NCI-H2171 treated with DMSO at 0.1 percent for 48 hours (cell line): ENCODE measurements at regions not wholly inside any gene's neighbourhood (a gene's known extent, or its start where the extent isn't known, plus 50 kb on each side); places are given as distances from the start of the nearest gene placed in this dataset.
"Not testable (repeated sequence)": the region's sequence is repeated elsewhere in the genome, so short reads cannot be mapped to it uniquely, and the experiment has no call there.

Experiments used
- DNase-seq: peaks from one replicate; lab custom pipeline; 2025; lab: John Stamatoyannopoulos, UW

DNA sequence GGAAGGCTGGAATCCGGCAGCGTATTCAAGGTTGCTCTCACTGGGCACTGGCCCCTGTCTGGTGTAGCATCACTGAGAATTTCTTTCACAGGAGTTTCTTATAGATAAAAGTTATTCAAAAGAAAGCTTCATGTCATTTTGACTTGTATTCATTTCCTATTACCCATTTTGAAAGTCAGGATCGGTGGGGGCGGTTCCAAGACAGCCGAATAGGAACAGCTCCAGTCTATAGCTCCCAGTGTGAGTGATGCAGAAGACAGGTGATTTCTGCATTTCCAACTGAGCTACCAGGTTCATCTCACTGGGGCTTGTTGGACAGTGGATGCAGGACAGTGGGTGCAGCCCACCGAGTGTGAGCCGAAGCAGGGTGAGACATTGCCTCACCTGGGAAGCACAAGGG is 51.5 kb upstream of the CDC42EP3 start:
- DNase-seq = not testable (repeated sequence)

DNA sequence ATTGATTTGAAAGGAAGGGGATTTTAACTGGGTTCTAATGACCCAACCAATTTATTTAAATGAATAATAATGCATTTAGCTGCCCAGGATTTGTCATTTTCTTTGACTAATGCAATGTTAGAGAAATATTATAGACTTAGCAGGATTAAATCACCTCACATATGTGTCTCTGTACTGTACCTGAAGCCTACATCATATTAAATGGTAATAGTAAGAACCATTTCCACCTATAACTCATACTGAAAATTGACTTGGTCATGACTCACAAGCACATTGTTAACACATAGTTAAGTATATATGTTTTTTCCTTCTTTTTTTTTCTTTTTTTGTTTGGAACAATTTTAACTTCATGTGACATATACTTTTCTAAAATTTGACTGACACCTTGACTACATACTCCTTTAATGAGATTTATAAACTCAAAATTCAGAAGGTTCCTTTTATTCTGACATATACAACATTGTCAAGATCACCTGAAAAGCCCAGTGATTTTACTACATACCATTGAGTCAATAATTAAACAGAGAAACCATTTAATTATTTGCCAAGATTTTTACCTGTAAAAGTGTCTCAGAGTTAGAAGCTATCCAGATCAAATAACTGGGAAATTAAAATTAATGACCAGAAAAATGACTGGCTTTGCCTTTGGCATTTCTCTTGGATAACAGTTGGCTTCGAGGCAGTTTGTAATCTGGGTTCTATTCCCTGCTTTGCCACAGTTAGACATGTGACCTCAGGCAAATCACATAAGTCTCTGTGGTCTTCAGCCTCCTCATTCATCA is 58.8 kb upstream of the CDC42EP3 start:
- no peak for DNase-seq

DNA sequence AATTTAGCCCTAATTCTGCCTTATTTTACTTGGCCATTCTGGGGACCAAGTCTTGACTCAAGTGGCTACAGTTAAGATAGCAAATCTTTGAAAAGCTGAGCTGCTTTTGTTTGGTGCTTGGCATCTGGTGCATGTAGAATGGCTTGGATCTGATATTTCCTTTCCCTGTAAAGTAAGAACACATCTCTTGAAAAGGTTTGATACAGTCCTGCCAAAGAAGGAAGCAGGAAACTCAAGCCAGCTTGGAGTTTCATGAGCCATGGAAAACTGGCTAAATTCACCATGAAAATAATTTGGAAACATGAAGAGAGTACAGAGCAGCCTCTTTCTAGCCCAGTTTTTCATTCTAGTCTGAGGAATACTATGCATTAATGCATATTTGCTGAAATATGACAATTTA is 61.0 kb upstream of the CDC42EP3 start:
- not testable (repeated sequence) for DNase-seq

DNA sequence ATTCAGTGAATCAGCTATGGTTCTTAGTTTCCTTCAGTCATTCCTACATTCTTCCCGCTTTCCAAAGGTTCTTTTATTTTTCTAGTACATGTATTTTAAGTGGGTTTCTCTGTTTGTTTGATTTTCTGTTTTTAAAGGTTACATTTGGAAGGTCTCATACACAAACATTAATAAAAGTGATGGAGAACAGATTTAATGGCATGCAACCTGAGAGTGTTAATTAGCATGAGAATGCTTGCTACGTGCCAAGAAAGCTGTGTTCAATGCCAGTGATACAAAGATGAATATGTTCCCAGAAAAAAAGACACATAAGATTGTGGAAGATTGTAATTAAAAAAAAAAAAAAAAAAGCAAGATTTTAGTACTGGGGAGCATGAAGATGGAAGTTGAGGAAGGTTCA is 61.8 kb upstream of the CDC42EP3 start:
- no peak for DNase-seq

DNA sequence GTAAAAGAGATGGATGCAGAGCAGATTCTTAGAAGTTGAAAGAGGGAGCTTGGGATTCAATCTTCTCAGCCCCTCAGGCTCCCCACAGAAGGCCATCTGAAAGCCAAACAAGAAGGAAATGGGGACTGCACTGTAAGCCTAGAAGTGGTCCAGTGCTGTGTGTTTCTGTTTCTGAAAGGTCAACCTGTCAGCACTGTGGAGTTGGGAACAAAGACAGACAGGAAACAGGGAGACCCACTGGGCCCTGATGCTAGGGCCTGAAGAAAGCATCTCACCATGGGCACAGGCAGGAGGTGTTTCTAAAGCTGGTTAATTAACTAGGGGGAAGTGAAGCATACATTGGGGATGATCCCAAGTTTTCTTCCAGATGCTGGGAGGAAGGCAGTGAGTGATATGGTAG is 62.5 kb upstream of the CDC42EP3 start:
- DNase-seq = not testable (repeated sequence)

DNA sequence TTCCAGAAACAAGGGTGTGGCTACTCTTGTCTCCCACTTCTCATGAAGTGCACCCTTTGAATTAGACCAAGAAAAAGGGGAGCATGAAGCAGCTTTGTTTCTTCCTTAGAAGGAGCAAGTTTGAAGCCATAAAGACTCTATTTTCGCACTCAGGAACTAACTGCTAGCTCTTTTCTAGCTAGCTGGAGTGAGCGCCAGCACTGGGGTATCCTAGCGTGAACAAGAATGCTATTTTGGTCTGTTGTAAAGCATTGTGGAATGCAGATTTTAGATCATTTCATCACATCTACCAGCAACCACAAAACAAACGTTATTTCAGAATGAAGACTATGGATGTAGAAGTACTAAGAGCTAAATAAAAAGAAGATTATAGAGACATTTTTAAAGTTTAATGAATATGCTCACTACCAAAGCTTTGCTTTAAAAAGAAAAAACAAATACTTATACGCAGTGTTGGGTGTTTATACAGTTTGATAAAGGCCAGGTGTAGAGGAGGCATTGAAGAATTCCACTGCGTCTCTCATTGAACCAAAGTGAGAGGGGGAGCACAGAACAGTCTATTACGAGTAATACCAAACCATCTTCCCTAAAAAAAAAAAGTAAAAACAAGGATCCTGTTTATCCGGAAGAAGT is 63.6 kb upstream of the CDC42EP3 start:
- DNase-seq = not testable (repeated sequence)

DNA sequence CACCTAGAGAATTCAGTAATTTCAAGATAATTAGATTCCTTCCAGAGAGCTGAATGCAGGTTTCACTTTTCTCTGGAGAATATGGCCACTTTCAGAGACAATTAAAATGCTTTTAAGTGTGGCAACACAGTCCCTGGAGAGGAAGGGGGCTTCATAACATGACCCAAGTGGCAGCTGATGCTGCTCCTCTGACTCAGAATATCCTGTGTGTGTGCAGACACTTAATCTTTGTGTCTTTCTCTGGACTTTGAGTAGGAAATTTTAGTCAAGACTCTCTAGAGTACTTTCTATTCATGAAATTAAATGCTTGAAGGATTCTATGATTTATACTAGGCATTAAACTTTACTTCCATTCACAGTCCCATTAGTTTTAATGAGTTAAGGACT is 64.1 kb upstream of the CDC42EP3 start:
- DNase-seq = peak; percentile 53

DNA sequence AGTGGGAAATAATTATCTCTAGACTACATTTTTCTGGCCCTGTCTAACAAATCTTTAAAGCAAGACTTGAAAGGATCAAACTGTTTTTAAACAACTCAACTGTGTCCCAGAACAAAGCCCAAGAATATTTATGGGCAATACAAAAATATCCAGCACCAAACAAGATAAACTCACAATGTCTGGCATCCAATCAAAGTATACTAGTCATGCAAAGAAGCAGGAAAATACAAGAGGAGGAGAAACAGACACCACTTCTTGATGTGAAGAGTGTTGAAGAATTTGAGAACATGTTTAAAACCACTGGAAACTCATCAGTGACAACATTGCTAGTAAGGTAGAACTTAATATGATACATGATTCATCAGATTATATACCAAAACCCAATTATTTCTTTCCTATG is 66.1 kb upstream of the CDC42EP3 start:
- no peak for DNase-seq

DNA sequence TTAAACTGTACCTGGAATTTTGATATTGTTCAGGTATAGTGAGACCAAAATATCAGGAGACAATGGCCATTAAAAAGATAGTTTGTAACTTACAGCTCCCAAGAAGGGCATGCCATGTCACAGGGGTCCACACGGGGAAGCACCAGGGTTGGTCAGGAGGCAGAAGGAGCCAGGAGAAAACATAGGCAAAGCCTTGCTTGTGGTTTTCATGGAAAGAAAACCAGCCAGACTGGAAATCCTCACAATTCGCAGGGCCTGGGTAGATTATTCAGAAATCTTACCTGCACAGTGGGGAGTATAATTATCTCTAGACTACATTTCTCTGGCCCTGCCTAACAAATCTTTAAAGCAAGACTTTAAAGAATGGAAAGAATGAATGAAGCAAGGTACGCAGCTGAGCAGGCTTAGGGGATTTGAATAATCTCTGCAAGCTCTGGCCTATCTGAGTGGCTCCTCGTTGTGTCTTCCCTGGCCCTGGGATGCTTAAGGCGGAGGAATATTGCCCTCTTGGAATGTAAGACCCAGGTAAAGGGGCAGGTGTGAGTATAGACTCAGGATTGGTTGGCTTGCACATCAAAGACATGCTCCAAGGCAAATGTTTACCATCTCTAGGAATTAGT is 66.9 kb upstream of the CDC42EP3 start:
- DNase-seq = no peak

DNA sequence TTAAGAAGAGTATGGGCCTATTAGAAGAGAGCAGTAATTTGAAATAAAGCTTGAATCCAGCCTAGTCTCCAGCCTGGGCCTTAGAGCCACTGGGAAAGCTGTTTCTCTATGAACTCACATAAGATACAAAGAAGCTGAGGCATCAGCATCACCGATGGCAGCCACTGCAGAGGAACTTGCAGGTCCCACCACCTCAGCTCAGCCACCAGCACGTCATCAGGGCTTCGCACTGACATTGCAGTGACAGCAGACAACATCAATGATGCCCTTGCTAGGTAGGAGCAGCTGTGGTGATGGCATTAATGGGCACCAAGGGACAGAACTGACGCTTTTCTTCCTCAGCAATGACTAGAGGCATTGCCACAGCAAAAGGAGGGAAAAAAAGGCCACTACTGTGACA is 67.7 kb upstream of the CDC42EP3 start:
- DNase-seq = no peak

DNA sequence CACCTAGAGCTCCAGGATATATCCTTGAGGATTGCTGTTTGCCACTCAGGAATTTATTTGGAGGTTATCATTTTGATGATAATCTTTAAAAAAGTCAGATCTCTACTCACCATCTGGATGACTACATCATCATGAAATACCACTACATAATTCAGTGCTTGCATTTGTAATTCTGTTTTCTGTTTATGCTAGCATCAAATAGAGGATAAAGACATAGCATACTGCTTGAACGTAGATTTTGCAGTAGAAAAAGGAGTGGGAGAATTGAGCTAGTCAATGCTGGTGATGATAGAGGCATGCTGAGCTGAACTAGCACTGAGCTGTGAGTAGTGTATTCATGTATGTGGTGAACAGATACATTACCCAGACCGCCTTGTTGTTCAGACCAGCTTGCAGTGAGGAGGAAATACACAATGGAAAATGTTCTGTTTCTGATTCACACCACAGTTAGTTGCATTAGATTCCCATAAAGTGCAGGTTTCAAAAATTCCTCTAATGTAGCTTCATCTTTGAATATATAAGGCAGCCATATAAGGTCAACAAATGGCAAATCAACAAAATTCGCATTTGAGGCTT is 68.8 kb upstream of the CDC42EP3 start:
- DNase-seq = no peak

DNA sequence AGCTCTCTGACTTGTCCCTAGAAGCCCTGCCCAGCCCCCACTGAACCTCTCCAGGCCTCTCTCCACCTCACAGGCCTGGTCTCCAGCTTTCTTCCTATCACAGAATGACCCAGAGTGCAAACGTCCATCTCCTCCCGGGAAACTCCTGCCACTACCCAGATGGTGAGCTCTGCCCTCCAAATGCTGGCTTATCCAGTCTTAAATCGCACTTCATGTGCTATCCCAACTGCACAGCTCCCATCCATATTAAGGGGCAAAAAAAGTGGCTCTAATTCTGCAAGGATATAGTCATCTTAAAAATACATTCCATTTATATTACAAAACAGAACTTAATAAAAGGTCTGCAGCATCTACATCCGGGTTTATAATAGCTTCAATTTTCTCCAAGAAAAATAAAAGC is 70.8 kb upstream of the CDC42EP3 start:
- DNase-seq = no peak

DNA sequence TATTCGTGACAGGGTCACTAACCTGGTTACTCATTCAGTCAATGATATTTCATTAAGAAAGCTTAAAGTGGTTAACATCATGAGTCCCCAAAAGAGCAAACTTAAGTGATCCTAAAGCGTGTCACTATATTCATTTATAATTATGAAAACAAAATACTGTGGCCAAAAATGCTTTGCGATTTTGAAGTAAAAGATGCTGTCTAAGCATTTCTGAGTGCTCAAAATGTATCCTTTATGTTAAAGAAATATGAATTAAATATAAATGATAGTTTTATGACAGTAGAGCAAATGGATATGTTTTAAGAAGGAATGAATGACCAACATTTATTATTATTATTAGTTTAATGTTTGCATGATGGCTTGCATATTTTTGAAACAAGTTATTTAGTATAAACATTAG is 72.6 kb upstream of the CDC42EP3 start:
- DNase-seq = no peak

DNA sequence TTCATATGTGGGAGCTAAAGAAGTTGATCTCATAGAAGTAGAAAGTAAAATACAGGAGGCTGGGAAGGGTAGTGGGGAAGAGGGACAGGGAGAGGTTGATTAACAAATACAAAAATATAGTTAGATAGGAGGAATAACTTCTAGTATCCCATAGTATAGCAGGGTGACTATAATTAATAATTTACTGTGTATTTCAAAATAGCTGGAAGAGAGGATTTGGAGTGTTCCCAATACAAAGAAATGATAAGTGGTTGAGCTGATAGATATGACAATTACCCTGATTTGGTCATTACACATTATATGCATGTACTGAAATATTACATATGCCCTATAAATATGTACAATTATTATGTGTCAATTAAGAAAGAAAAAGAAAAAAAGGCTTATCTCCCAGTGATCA is 73.5 kb upstream of the CDC42EP3 start:
- not testable (repeated sequence) for DNase-seq

DNA sequence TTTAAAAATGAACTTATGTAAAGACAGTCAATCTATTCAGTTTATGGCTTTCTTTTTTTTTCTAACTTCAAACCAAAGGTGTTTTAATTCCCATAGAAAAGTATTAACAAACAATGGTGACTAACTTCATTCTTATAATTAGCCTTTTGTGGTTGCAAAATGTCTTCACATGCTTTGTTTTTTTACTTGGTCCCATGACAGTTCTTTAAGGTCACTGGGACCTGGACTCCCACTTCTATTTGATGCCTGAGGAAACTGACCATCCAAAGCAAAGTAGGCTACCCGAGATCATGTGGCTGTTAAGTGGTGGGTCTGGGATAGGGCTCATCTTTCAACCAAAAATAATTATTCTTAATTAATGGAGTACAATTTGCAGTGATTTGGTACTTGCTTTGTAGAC is 74.6 kb upstream of the CDC42EP3 start:
- DNase-seq = not testable (repeated sequence)

DNA sequence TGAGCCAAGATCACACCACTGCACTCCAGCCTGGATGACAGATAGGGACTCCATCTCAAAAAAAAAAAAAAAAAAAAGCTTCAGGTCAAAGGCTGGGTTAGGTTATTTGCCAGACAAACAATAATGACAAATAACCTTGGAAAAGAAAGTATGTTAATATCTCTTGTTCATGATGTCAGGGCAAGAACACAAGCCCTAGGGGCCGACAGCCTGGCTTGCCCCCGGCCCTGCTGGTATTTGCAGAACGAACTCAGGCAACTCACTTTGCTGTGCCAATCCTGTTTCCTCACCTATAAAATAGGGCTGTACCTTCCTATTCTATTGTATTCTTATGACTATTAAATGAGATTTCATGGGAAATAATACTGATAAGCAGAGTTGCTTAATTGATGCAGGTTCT is 75.4 kb upstream of the CDC42EP3 start:
- DNase-seq = no peak

DNA sequence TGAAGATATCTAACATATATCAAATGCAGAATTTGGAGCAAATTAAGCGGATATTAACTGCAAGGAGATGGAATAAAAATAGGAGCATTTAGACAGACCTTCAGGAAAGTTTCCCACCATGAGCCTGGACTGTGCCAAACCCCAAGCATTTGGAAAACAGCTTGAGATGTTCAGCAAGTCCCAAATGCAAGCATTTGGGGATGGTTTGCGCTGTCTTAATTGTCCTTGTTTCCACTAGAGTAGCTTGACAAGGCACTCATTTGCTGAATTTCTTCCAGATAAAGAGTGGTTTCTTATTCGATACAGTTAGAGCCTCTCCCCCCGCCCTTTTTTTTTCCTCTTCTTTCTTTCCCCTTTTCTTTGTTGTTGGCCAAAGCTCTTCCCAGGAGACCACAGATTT is 77.1 kb upstream of the CDC42EP3 start:
- no peak for DNase-seq

DNA sequence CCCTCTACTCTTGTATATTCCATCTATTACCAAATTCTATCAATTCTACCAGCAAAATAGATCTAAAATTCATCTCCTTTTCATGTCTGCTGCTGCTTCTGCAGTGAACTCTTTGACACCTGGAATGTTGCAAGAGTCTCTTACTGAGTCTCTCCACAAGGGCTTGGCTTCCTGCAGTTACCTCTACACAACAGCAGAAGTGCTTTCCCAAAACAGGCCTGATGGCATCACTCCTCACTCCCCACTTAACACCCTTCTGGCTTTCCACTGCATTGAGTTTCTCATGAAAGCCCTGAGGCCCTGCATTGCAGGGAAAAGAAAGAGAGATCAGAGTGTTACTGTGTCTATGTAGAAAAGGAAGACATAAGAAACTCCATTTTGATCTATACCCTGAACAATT is 78.8 kb upstream of the CDC42EP3 start:
- DNase-seq = not testable (repeated sequence)

DNA sequence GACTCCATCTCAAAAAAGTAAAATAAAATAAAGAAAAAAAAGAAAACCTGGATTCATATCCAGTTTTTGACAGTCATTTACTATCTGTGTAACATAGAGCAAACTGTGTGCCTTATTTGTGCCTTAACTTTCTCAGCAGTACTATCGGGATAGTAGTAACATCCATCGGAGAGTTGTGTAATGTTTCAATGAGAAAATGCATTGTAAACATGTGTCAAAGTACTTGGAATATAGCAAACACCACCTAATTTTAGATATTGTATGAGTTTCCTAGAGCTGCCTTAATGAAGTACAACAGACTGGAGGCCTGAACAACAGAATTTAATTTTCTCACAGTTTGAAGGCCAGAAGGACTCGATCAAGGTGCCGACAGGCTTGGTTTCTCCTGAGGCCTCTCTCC is 81.3 kb upstream of the CDC42EP3 start:
- DNase-seq = no peak

DNA sequence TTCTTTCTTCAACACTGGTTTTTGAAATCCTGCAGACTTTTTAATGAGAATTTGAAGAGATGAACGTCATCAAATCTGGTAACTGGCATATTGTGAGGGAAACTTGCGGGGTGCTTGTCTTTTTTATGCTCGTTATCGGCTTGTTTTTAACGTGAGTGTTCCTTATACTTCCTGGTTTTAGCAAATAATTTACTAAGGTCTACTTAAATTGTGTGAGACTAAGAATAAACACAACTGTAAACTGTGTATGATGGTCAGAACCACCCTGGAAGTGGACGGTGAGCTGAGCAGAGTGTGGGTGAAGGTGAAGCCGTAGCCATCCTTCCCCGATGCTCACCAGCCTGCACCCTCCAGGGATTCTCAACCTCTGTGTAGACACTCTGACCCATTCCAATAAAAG is 82.3 kb upstream of the CDC42EP3 start:
- DNase-seq = no peak

DNA sequence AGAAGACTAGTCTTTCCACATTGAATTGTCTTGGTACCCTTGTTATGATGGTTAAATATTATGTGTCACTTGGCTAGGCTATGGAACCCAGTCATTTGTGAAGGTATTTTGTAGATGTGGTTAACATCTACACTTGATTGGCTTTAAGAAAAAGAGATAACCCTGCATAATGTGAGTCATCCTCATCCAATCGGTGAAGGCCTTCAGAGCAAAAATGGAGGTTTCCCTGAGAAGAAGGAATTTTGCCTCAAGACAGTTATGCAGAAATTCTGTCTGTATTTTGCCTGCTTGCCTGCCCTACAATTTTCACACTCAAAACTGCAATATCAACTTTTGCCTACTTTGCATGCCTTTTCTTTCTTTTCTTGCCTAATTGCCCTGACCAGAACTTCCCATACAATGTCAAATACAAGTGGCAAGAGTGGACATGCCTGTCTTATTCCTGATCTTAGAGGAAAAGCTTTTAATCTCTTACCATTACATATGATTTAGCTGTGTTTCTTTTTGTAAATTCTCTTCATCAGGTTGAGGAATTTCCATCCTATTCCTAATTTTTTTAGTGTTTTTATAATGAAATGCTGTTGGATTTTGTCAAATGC is 84.6 kb upstream of the CDC42EP3 start:
- DNase-seq = not testable (repeated sequence)

DNA sequence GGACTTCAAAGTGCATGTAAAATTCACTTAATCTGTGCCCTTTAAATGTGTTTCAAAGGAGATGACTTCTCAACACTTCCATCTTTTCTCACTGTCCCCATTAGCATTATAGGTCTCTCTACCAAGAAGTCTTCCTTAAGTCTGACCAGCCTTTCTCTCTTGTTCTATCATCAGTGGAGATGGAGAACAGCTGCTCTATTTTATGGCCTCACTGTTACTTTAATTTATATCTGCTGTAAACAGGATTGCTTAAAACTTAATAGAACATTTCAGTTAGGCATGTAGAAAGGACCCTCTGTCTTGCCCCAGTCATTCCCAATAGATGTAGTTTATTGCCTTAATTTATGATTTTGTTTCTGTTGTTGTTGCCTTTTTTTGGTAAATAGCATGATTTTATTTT is 86.0 kb upstream of the CDC42EP3 start:
- not testable (repeated sequence) for DNase-seq
